Loucy (cell line): ENCODE measurements at regions not wholly inside any gene's neighbourhood (a gene's known extent, or its start where the extent isn't known, plus 50 kb on each side); places are given as distances from the start of the nearest gene placed in this dataset.

Source experiments
- H2AFZ ChIP-seq: fragments of 200-600 bp; sonication (generic); 2 replicates; pipeline ENCODE4 v1.6.0; 2016; ENCODE audit warnings: antibody characterized with exemption, mild to moderate bottlenecking, low read length, moderate library complexity
- H3F3A ChIP-seq: fragments of 200-600 bp; 2 replicates; pipeline ENCODE4 v1.6.0; 2016; ENCODE audit warnings: antibody characterized with exemption, low read depth, mild to moderate bottlenecking
- H3K27me3 ChIP-seq: fragments of 200-600 bp; sonication (generic); 2 replicates; pipeline ENCODE4 v1.6.1; 2014; ENCODE audit warnings: low read length, mild to moderate bottlenecking; ENCODE audit not compliant: insufficient read depth, poor library complexity, severe bottlenecking
- H3K36me3 ChIP-seq: fragments of 200-600 bp; sonication (generic); 2 replicates; pipeline ENCODE4 v1.6.1; 2016; ENCODE audit warnings: low read length; ENCODE audit not compliant: insufficient read depth
- H3K4me1 ChIP-seq: fragments of 200-600 bp; sonication (generic); 2 replicates; pipeline ENCODE4 v1.5.1; 2014; ENCODE audit warnings: low read length, mild to moderate bottlenecking; ENCODE audit not compliant: insufficient read depth, poor library complexity, severe bottlenecking
- H3K4me2 ChIP-seq: fragments of 200-600 bp; sonication (generic); 2 replicates; pipeline ENCODE4 v1.6.0; 2014; ENCODE audit warnings: antibody characterized with exemption, low read length, low read depth, mild to moderate bottlenecking; ENCODE audit not compliant: poor library complexity, severe bottlenecking
- H3K4me3 ChIP-seq: fragments of 200-600 bp; sonication (generic); 2 replicates; pipeline ENCODE4 v1.5.1; 2014; ENCODE audit warnings: low read length, mild to moderate bottlenecking, mixed read lengths; ENCODE audit not compliant: poor library complexity, severe bottlenecking
- H3K79me2 ChIP-seq: fragments of 200-600 bp; sonication (generic); 2 replicates; pipeline ENCODE4 v1.6.1; 2014; ENCODE audit warnings: low read length; ENCODE audit not compliant: insufficient read depth
- H3K9ac ChIP-seq: fragments of 200-600 bp; sonication (generic); 2 replicates; pipeline ENCODE4 v1.6.0; 2014; ENCODE audit warnings: mild to moderate bottlenecking, low read depth, low read length, moderate library complexity; ENCODE audit not compliant: poor library complexity, severe bottlenecking
- H3K9me2 ChIP-seq: fragments of 200-600 bp; sonication (generic); replicated peaks from 2 replicates; pipeline ENCODE4 v1.6.1; 2016; ENCODE audit warnings: low read depth, low read length, mixed read lengths
- H3K9me3 ChIP-seq: fragments of 200-600 bp; sonication (generic); 2 replicates; pipeline ENCODE4 v1.6.1; 2014; ENCODE audit warnings: mild to moderate bottlenecking, antibody characterized with exemption, low read length, low read depth; ENCODE audit not compliant: insufficient read depth
- H4K20me1 ChIP-seq: fragments of 200-600 bp; sonication (generic); 2 replicates; pipeline ENCODE4 v1.6.0; 2014; ENCODE audit warnings: antibody characterized with exemption, low read length, mild to moderate bottlenecking; ENCODE audit not compliant: insufficient read depth, poor library complexity, severe bottlenecking
- CTCF ChIP-seq: fragments of 200-600 bp; sonication (generic); conservative IDR thresholded peaks from 2 replicates; pipeline ENCODE4 v1.5.1; 2014; ENCODE audit warnings: mild to moderate bottlenecking, antibody characterized with exemption, low read length
- EZH2phosphoT487 ChIP-seq: fragments of 200-600 bp; IDR thresholded peaks from 2 replicates; pipeline ENCODE4 v1.6.1; 2018; ENCODE audit warnings: antibody characterized with exemption, mild to moderate bottlenecking, moderate library complexity, borderline replicate concordance

- Histone ChIP-seq H3K27me3 (no peaks in the 10 kb centered on the region), H3K9me3 (no peaks in the 10 kb centered on the region), H3K4me2 (no peak overlapping the region), H3K9me2 (no peaks in the 10 kb centered on the region), H3K9ac (no peak overlapping the region), H3K79me2 (no peaks in the 10 kb centered on the region), H3F3A (no peaks in the 10 kb centered on the region), H4K20me1 (no peaks in the 10 kb centered on the region), H3K4me1 (no peaks in the 10 kb centered on the region), H3K4me3 (no peak overlapping the region), H3K36me3 (no peaks in the 10 kb centered on the region), H2AFZ (no peak overlapping the region)
- no peak for TF ChIP-seq CTCF
- no peak for TF ChIP-seq EZH2phosphoT487
These were observed 327.9 kb upstream of the EPHA3 start for GRCh38 chr3:88779482-88779881.

GRCh38 chr3:88784925-88785324 lies 322.5 kb upstream of the EPHA3 start:
- Histone ChIP-seq H3K9ac (no peak overlapping the region), H3K4me2 (no peak overlapping the region), H3F3A (no peaks in the 10 kb centered on the region), H3K9me3 (no peaks in the 10 kb centered on the region), H3K9me2 (no peaks in the 10 kb centered on the region), H3K27me3 (no peaks in the 10 kb centered on the region), H3K4me1 (no peaks in the 10 kb centered on the region), H2AFZ (no peak overlapping the region), H4K20me1 (no peaks in the 10 kb centered on the region), H3K79me2 (no peaks in the 10 kb centered on the region), H3K4me3 (no peak overlapping the region), H3K36me3 (no peaks in the 10 kb centered on the region)
- no peak for TF ChIP-seq EZH2phosphoT487
- TF ChIP-seq CTCF, result no peak

GRCh38 chr3:88785841-88786240 lies 321.6 kb upstream of the EPHA3 start:
- Histone ChIP-seq H3K4me3 (no peak overlapping the region), H3K9me2 (no peaks in the 10 kb centered on the region), H3F3A (no peaks in the 10 kb centered on the region), H4K20me1 (no peaks in the 10 kb centered on the region), H2AFZ (no peak overlapping the region), H3K9ac (no peak overlapping the region), H3K27me3 (no peaks in the 10 kb centered on the region), H3K36me3 (no peaks in the 10 kb centered on the region), H3K4me1 (no peaks in the 10 kb centered on the region), H3K79me2 (no peaks in the 10 kb centered on the region), H3K9me3 (no peaks in the 10 kb centered on the region), H3K4me2 (no peak overlapping the region)
- TF ChIP-seq CTCF (no peak), EZH2phosphoT487 (no peak)
